ENCODE measurements at regions not wholly inside any gene's neighbourhood (a gene's known extent, or its start where the extent isn't known, plus 50 kb on each side); places are given as distances from the start of the nearest gene placed in this dataset.
"Not testable (repeated sequence)": the region's sequence is repeated elsewhere in the genome, so short reads cannot be mapped to it uniquely, and the experiment has no call there.

DNA sequence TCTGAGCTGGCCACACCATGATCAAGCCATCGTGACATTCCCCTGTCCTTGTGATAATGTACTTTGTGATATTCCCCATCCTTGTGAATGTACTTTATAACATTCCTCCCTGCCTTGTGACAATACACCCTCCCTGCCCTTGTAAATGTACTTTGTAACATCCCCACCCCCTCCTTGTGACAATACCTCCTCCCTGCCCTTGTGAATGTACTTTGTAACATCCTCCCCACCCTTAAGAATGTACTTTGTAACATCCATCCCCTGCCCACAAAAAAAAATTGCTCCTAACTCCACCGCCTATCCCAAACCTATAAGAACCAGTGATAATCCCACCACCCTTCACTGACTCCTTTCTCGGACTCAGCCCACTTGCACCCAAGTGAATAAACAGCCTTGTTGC, 128.8 kb upstream of the ATF7IP start:
- H3K27me3 ChIP-seq (ENCODE audit: insufficient read depth, poor library complexity, severe bottlenecking); H3K27ac ChIP-seq (replicated peaks); DNase-seq (ENCODE audit: low read depth in 1 of 2, low spot score in 1 of 2); H3K4me3 ChIP-seq (replicated peaks; ENCODE audit: insufficient read depth, low read length): not testable (repeated sequence)

DNA sequence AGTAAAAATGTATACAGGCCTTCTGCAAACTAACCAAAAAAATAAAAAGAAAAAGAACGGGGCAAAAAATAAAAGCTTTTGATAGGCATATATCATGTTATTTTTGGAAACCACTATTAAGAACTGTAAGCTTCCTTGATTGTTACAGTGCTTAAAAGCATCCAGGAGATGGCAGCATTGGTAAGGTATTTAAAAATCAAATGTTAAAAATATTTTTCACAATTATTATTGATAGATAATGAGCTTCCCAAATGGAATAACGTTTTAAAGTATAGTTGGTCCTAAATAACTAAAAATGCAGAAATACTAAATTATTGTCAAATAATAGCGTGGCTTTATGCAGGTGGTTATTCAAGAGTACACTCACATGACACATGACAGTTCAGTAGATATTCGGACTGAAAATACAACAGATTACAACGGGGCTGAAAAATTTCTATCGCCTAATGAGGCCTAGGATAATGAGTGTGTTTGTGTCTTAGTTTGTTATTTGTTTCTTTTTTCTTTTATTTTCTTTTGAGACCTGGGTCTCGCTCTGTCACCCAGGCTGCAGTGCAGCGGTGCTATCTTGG, 127.2 kb upstream of the ATF7IP start:
- DNase-seq (ENCODE audit: low read depth in 1 of 2, low spot score in 1 of 2): no peak
- H3K4me3 ChIP-seq (replicated peaks; ENCODE audit: insufficient read depth, low read length): no peak overlapping the region
- H3K27me3 ChIP-seq (ENCODE audit: insufficient read depth, poor library complexity, severe bottlenecking): no peaks in the 10 kb centered on the region
- H3K27ac ChIP-seq (replicated peaks): no peak overlapping the region
- TF ChIP-seq SPI1 (IDR thresholded peaks at IDR 0.05; ENCODE audit: borderline replicate concordance, low read depth) (no peak), CTCF (IDR thresholded peaks at IDR 0.05; ENCODE audit: insufficient read depth, low read length) (peak; percentile 27)

GRCh38 chr12:14239350-14239934, 126.0 kb upstream of the ATF7IP start:
- Histone ChIP-seq H3K27ac (replicated peaks) (no peak overlapping the region), H3K27me3 (ENCODE audit: insufficient read depth, poor library complexity, severe bottlenecking) (no peaks in the 10 kb centered on the region), H3K4me3 (replicated peaks; ENCODE audit: insufficient read depth, low read length) (peak overlapping the region; percentile 26)
- DNase-seq (ENCODE audit: low read depth in 1 of 2, low spot score in 1 of 2): peak; percentile 50 to 86
- TF ChIP-seq REST (IDR thresholded peaks at IDR 0.05; ENCODE audit: insufficient replicate concordance, low read depth) (no peak), CTCF (IDR thresholded peaks at IDR 0.05; ENCODE audit: insufficient read depth, low read length) (peak; percentile 3), GABPA (IDR thresholded peaks at IDR 0.05; ENCODE audit: low read depth) (no peak), SPI1 (IDR thresholded peaks at IDR 0.05; ENCODE audit: borderline replicate concordance, low read depth) (no peak), POLR2AphosphoS5 (IDR thresholded peaks at IDR 0.05; ENCODE audit: low read depth) (peak; percentile 41; the same call in 1 of the 2 replicates)

GRCh38 chr12:14239935-14240872, 125.3 kb upstream of the ATF7IP start:
- no peaks in the 10 kb centered on the region for H3K27me3 ChIP-seq (ENCODE audit: insufficient read depth, poor library complexity, severe bottlenecking)
- TF ChIP-seq SPI1 (IDR thresholded peaks at IDR 0.05; ENCODE audit: borderline replicate concordance, low read depth): 0 out of 2 replicates have a peak, but pooled peaks have one; percentile 26
- no peak for TF ChIP-seq CTCF (IDR thresholded peaks at IDR 0.05; ENCODE audit: insufficient read depth, low read length)
- H3K27ac ChIP-seq (replicated peaks): no peak overlapping the region
- H3K4me3 ChIP-seq (replicated peaks; ENCODE audit: insufficient read depth, low read length): peak overlapping the region; percentile 26
- peak in 1 of 2 experiments; percentile 23 for DNase-seq (ENCODE audit: low read depth in 1 of 2, low spot score in 1 of 2)

DNA sequence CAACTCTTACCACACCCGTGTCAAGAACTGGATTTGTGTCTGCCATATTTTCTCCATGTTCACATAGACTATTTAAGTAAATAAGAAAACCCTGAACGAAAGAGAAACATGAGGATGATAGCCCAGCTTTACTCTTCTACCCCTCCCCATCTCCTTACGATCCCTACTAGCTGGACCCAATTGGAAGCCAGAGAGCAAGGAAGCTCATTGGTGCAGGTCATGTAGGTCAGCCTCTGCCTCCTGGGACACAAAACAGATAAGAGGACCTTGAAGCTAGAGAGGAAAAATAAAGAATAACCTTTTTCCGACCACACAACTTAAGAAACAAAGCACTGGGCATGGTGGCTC, 124.6 kb upstream of the ATF7IP start:
- no peak overlapping the region for H3K4me3 ChIP-seq (replicated peaks; ENCODE audit: insufficient read depth, low read length)
- TF ChIP-seq REST (IDR thresholded peaks at IDR 0.05; ENCODE audit: insufficient replicate concordance, low read depth) (no peak), GABPA (IDR thresholded peaks at IDR 0.05; ENCODE audit: low read depth) (no peak), SPI1 (IDR thresholded peaks at IDR 0.05; ENCODE audit: borderline replicate concordance, low read depth) (no peak), CTCF (IDR thresholded peaks at IDR 0.05; ENCODE audit: insufficient read depth, low read length) (no peak), POLR2AphosphoS5 (IDR thresholded peaks at IDR 0.05; ENCODE audit: low read depth) (no peak)
- H3K27me3 ChIP-seq (ENCODE audit: insufficient read depth, poor library complexity, severe bottlenecking): no peaks in the 10 kb centered on the region
- no peak for DNase-seq (ENCODE audit: low read depth in 1 of 2, low spot score in 1 of 2)
- H3K27ac ChIP-seq (replicated peaks): no peak overlapping the region
